ENCODE measurements at regions not wholly inside any gene's neighbourhood (a gene's known extent, or its start where the extent isn't known, plus 50 kb on each side); places are given as distances from the start of the nearest gene placed in this dataset.

DNA sequence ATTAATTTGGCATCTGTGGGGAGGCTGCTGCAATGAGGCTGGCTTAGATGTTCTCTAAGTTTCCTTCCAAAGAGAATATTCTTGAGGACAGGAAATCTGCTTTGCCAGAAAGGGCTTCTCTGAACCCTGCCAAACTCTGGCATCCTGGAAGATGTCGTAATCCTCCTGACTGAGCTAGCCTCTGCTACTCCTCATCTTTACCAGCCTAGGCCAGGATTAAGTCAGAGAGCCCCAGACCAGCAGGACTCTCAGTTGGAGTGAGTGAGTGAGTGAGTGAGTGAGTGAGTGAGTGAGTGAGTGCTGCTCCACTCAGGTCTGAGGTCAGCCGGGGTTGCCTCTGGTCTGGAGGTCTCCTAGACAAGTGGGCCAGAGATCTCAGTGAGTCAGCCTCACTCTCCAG is 104.9 kb upstream of the SOD3 start:
- peaks cover 6% of the 10 kb centered on the region for H3K4me1 Mint-ChIP-seq
- H3K9me3 Mint-ChIP-seq, result peaks cover 14% of the 10 kb centered on the region
- no peak overlapping the region for H3K4me3 Mint-ChIP-seq
- H3K36me3 Mint-ChIP-seq (ENCODE audit: low read depth), result peaks cover 8% of the 10 kb centered on the region
- peaks cover 16% of the 10 kb centered on the region for H3K27me3 Mint-ChIP-seq (ENCODE audit: low read depth, poor library complexity)
- DNase-seq, result no peak
- no peak overlapping the region for H3K27ac Mint-ChIP-seq
- TF ChIP-seq, protein P1, sequence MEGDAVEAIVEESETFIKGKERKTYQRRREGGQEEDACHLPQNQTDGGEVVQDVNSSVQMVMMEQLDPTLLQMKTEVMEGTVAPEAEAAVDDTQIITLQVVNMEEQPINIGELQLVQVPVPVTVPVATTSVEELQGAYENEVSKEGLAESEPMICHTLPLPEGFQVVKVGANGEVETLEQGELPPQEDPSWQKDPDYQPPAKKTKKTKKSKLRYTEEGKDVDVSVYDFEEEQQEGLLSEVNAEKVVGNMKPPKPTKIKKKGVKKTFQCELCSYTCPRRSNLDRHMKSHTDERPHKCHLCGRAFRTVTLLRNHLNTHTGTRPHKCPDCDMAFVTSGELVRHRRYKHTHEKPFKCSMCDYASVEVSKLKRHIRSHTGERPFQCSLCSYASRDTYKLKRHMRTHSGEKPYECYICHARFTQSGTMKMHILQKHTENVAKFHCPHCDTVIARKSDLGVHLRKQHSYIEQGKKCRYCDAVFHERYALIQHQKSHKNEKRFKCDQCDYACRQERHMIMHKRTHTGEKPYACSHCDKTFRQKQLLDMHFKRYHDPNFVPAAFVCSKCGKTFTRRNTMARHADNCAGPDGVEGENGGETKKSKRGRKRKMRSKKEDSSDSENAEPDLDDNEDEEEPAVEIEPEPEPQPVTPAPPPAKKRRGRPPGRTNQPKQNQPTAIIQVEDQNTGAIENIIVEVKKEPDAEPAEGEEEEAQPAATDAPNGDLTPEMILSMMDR (IDR thresholded peaks at IDR 0.05), result no peak

DNA sequence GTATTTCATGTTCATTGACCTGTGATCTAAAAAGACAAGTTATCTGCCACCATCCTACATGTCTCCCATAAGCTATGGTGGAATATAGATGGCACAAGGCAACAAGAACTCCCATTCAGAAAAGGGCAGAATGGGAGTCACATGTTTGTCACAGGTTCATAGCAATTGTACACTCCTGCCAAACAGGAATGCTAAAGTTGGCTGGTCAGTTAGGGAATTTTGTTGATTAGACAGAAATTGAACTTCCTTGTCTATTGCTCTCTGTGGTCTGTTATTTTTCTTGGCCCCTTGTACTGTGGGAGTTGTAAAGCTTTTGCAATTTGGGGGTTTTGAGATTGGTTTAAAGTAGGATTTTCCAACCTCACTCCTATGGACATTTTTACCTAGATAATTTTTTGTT is 101.7 kb upstream of the SOD3 start:
- H3K36me3 Mint-ChIP-seq (ENCODE audit: low read depth), result peaks cover 8% of the 10 kb centered on the region
- DNase-seq, result no peak
- peaks cover 18% of the 10 kb centered on the region for H3K27me3 Mint-ChIP-seq (ENCODE audit: low read depth, poor library complexity)
- TF ChIP-seq, protein P1 (IDR thresholded peaks at IDR 0.05), result no peak
- H3K4me1 Mint-ChIP-seq, result no peaks in the 10 kb centered on the region
- H3K4me3 Mint-ChIP-seq, result no peak overlapping the region
- no peak overlapping the region for H3K27ac Mint-ChIP-seq
- peaks cover 14% of the 10 kb centered on the region for H3K9me3 Mint-ChIP-seq

DNA sequence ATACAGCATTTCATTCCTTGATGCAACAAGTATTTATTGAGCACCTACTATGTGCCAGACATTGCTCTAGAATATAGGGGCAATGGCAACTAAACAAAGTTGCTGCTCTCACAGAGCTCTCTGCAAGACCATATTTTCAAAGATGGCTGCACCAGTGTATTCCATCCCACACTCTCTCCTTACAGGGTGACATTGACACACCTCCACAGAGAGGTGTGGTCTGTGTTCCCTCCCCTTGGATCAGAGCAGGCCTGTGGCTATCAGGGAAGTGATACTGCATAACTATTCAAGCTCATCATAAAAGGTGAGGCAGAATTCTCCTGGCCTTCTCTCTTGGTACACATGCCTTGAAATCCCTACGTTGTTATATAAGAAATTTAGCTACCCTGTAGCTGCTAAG is 95.3 kb upstream of the SOD3 start:
- no peak overlapping the region for H3K27ac Mint-ChIP-seq
- TF ChIP-seq, protein P1 (IDR thresholded peaks at IDR 0.05), result no peak
- peaks cover 15% of the 10 kb centered on the region for H3K27me3 Mint-ChIP-seq (ENCODE audit: low read depth, poor library complexity)
- no peak overlapping the region for H3K4me3 Mint-ChIP-seq
- no peaks in the 10 kb centered on the region for H3K9me3 Mint-ChIP-seq
- no peaks in the 10 kb centered on the region for H3K36me3 Mint-ChIP-seq (ENCODE audit: low read depth)
- DNase-seq, result no peak
- H3K4me1 Mint-ChIP-seq, result peaks cover 20% of the 10 kb centered on the region

DNA sequence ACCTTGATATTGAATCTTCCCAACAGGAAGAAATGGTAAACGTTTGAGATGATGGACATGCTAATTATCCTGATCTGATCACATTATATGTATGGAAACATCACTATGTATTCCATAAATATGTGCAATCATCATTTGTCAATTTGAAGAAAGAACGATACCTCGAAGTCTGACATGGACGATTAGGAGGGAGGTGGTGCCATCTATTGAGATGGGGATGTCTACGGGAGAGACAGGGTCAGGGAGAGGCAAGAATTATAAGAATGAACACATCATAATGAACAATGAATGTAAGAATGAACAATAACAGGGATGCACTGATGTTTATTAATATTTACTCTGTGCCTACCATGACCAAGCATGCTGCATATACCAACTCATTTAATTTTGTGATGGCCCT is 93.7 kb upstream of the SOD3 start:
- Mint-ChIP-seq H3K4me1 (peaks cover 28% of the 10 kb centered on the region), H3K27ac (no peak overlapping the region), H3K27me3 (ENCODE audit: low read depth, poor library complexity) (peaks cover 20% of the 10 kb centered on the region), H3K36me3 (ENCODE audit: low read depth) (no peaks in the 10 kb centered on the region), H3K4me3 (no peak overlapping the region), H3K9me3 (no peaks in the 10 kb centered on the region)
- no peak for DNase-seq
- TF ChIP-seq, protein P1 (IDR thresholded peaks at IDR 0.05), result no peak

DNA sequence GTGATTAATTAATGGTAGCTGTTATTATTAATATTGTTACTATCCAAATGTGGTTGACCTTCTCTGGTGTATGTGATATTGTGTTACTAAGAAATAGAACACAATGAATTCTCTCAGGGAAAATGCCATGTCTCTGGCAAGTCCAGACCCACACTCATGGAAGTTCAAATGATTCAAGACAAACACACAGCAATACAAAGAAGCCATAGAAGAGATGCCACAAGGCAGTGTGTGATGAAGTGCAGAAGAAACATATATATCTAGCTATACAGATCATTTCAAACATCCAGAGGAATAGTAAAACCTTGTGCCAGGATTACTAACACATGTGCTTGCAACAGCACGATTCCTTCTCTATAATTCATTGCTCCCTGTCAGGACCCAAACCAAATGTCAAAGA is 93.1 kb upstream of the SOD3 start:
- no peak for DNase-seq
- H3K36me3 Mint-ChIP-seq (ENCODE audit: low read depth), result no peaks in the 10 kb centered on the region
- TF ChIP-seq, protein P1 (IDR thresholded peaks at IDR 0.05), result no peak
- H3K27me3 Mint-ChIP-seq (ENCODE audit: low read depth, poor library complexity), result peaks cover 18% of the 10 kb centered on the region
- peaks cover 28% of the 10 kb centered on the region for H3K4me1 Mint-ChIP-seq
- no peak overlapping the region for H3K4me3 Mint-ChIP-seq
- H3K27ac Mint-ChIP-seq, result no peak overlapping the region
- H3K9me3 Mint-ChIP-seq, result peaks cover 5% of the 10 kb centered on the region

DNA sequence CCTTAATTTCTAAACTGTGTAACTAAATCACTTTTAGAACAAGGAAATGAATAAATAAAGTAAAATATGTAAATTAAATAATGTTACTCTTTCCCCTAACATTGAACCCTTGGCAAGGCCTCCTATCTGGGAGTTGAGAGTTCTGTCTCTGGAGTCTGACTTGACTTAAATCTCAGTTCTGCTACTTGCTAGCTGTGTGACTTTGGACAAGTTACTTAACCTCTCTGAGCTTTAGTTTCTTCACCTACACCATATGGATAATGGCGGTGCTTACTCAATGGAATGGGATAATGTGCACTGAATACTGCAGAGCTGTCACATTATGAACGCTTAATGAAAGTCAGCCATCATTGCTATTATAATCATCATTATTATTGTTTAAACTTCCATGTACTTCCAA is 92.1 kb upstream of the SOD3 start:
- no peaks in the 10 kb centered on the region for H3K36me3 Mint-ChIP-seq (ENCODE audit: low read depth)
- DNase-seq, result no peak
- H3K4me1 Mint-ChIP-seq, result peaks cover 28% of the 10 kb centered on the region
- H3K4me3 Mint-ChIP-seq, result no peak overlapping the region
- peaks cover 17% of the 10 kb centered on the region for H3K27me3 Mint-ChIP-seq (ENCODE audit: low read depth, poor library complexity)
- H3K27ac Mint-ChIP-seq, result no peak overlapping the region
- peaks cover 13% of the 10 kb centered on the region for H3K9me3 Mint-ChIP-seq
- TF ChIP-seq, protein P1 (IDR thresholded peaks at IDR 0.05), result no peak

Data from nephron progenitor cell (in vitro differentiated cells).